A549 (cell line): ENCODE measurements at regions not wholly inside any gene's neighbourhood (a gene's known extent, or its start where the extent isn't known, plus 50 kb on each side); places are given as distances from the start of the nearest gene placed in this dataset.

Source experiments
- ATAC-seq, 2 experiments: fragments of 200-7000 bp in 1 of 2; fragments of >200 bp in 1 of 2; cut with Nextera tagmentation in 1 of 2; cut with Tn5 transposase in 1 of 2; 3 replicates each; pipeline versions ENCODE4 v1.8.0 to v1.9.1; 2018 to 2020; ENCODE audit warnings: mild to moderate bottlenecking in 1 of 2, moderate library complexity in 1 of 2
- CTCF ChIA-PET: fragments of 300-600 bp; sonication (Branson Sonifier 250); formaldehyde crosslinking; extraction: SDS; loops from one replicate; lab custom pipeline; 2021; ENCODE audit warnings: antibody characterized with exemption, inconsistent platforms; lab: Yijun Ruan, JAX
- POLR2A ChIA-PET: fragments of 350-600 bp; formaldehyde crosslinking; extraction: SDS; loops from one replicate; lab custom pipeline; 2021; ENCODE audit warnings: antibody characterized with exemption, inconsistent platforms; lab: Yijun Ruan, JAX
- DNase-seq, 2 experiments: peaks; one replicate each; pipeline versions ENCODE4 v3.0.0 to v3.0.0-alpha.2; 2011 to 2016; ENCODE audit warnings: low read depth in 1 of 2, low spot score in 1 of 2
- FAIRE-seq: peaks from 2 replicates; lab custom pipeline; 2011; peaks lifted over from hg19 to GRCh38; lab: Jason Lieb, UNC
- H3K27ac ChIP-seq, 2 experiments: fragments of >200 bp; sonication (Bioruptor Twin); formaldehyde crosslinking; 3 replicates each; pipeline ENCODE4 v1.5.1; 2016 to 2017
- H3K4me1 ChIP-seq: fragments of >200 bp; sonication (Bioruptor Twin); formaldehyde crosslinking; 3 replicates; pipeline ENCODE4 v1.6.1; 2016
- H3K4me2 ChIP-seq: fragments of >200 bp; sonication (Bioruptor Twin); formaldehyde crosslinking; 3 replicates; pipeline ENCODE4 v1.6.1; 2016
- H3K4me3 ChIP-seq: fragments of >200 bp; sonication (Bioruptor Twin); formaldehyde crosslinking; 3 replicates; pipeline ENCODE4 v1.5.1; 2016
- H3K9me3 ChIP-seq: fragments of >200 bp; sonication (Bioruptor Twin); formaldehyde crosslinking; 3 replicates; pipeline ENCODE4 v1.6.1; 2016
- BHLHE40 ChIP-seq: IDR thresholded peaks from 2 replicates; pipeline ENCODE4 v1.6.1; 2012; ENCODE audit warnings: low read depth, low read length, inconsistent platforms
- CBX2 ChIP-seq: fragments of 200-600 bp; sonication (generic); IDR thresholded peaks from 2 replicates; pipeline ENCODE4 v1.6.1; 2016; ENCODE audit warnings: low read depth, mild to moderate bottlenecking, borderline replicate concordance
- CHD4 ChIP-seq: fragments of 200-600 bp; sonication (generic); IDR thresholded peaks from 2 replicates; pipeline ENCODE4 v1.6.1; 2016; ENCODE audit warnings: antibody characterized with exemption, mild to moderate bottlenecking, borderline replicate concordance
- EHMT2 ChIP-seq: fragments of 200-600 bp; sonication (generic); IDR thresholded peaks from 2 replicates; pipeline ENCODE4 v1.6.1; 2016; ENCODE audit warnings: antibody characterized with exemption, low read depth, mild to moderate bottlenecking, moderate library complexity
- ESRRA ChIP-seq: fragments of 150-350 bp; IDR thresholded peaks from 2 replicates; pipeline ENCODE4 v1.6.1; 2014; ENCODE audit warnings: mild to moderate bottlenecking, low read length, borderline replicate concordance
- FOSB ChIP-seq: fragments of 250-450 bp; sonication (Bioruptor Pico); IDR thresholded peaks from 2 replicates; pipeline ENCODE4 v1.5.0; 2020; ENCODE audit warnings: mild to moderate bottlenecking, moderate library complexity
- GATA3 ChIP-seq: IDR thresholded peaks from 2 replicates; pipeline ENCODE4 v1.6.1; 2012; ENCODE audit warnings: borderline replicate concordance
- JUNB ChIP-seq: fragments of >200 bp; sonication (Bioruptor Twin); formaldehyde crosslinking; IDR thresholded peaks from 2 replicates; pipeline ENCODE4 v1.6.1; 2016
- KDM5A ChIP-seq: fragments of 200-600 bp; sonication (generic); IDR thresholded peaks from 2 replicates; pipeline ENCODE4 v1.6.1; 2016; ENCODE audit warnings: antibody characterized with exemption, mild to moderate bottlenecking
- MAFK ChIP-seq: fragments of 450-650 bp; IDR thresholded peaks from 2 replicates; pipeline ENCODE4 v1.6.1; 2014; ENCODE audit not compliant: partially characterized antibody
- MAZ ChIP-seq: fragments of 150-350 bp; IDR thresholded peaks from 2 replicates; pipeline ENCODE4 v1.6.1; 2014; ENCODE audit warnings: antibody characterized with exemption, low read depth, low read length, borderline replicate concordance
- NFE2L2 ChIP-seq: fragments of 150-350 bp; conservative IDR thresholded peaks from 2 replicates; pipeline ENCODE4 v1.6.1; 2014; ENCODE audit warnings: low read length
- NR3C1 ChIP-seq: fragments of >200 bp; sonication (Bioruptor Twin); formaldehyde crosslinking; IDR thresholded peaks from 3 replicates; pipeline ENCODE4 v1.6.1; 2017
- PHF8 ChIP-seq: fragments of 200-600 bp; sonication (generic); IDR thresholded peaks from 2 replicates; pipeline ENCODE4 v1.6.1; 2016; ENCODE audit warnings: low read depth, mild to moderate bottlenecking, antibody characterized with exemption, moderate library complexity, borderline replicate concordance
- POLR2A ChIP-seq: IDR thresholded peaks from 2 replicates; pipeline ENCODE4 v1.6.1; 2012; ENCODE audit warnings: mild to moderate bottlenecking, low read length
- RAD21 ChIP-seq, 2 experiments: fragments of >200 bp in 1 of 2; sonication (Bioruptor Twin) in 1 of 2; formaldehyde crosslinking in 1 of 2; IDR thresholded peaks in 1 of 2; conservative IDR thresholded peaks in 1 of 2; 2 replicates in 1 of 2; 3 replicates in 1 of 2; pipeline ENCODE4 v1.6.1; 2012 to 2018; ENCODE audit warnings: inconsistent platforms in 1 of 2
- RARB ChIP-seq: fragments of 250-450 bp; sonication (Bioruptor Pico); IDR thresholded peaks from 2 replicates; pipeline ENCODE4 v1.8.0; 2021; ENCODE audit warnings: mild to moderate bottlenecking, moderate library complexity
- SREBF2 ChIP-seq: fragments of 450-650 bp; IDR thresholded peaks from 2 replicates; pipeline ENCODE4 v1.6.1; 2014; ENCODE audit warnings: mild to moderate bottlenecking, moderate library complexity
- TFCP2L1 ChIP-seq: fragments of 250-450 bp; sonication (Bioruptor Pico); IDR thresholded peaks from 2 replicates; pipeline ENCODE4 v1.5.0; 2021; ENCODE audit warnings: mild to moderate bottlenecking
- WGBS: methylation state at CpG from one replicate; pipeline ENCODE4 v1.1.6; 2017; ENCODE audit errors: missing lambda C conversion rate; 5-methylcytosine and 5-hydroxymethylcytosine counted together
- TF ChIP-seq, protein P1 (sequence below): IDR thresholded peaks from 2 replicates; pipeline ENCODE4 v1.6.1; 2012; ENCODE audit warnings: low read depth, borderline replicate concordance
- TF ChIP-seq, protein P2 (sequence below): fragments of >200 bp; sonication (Bioruptor Twin); formaldehyde crosslinking; IDR thresholded peaks from 2 replicates; pipeline ENCODE4 v1.6.1; 2016
- TF ChIP-seq, protein P3 (sequence below): fragments of 250-450 bp; sonication (Bioruptor Pico); IDR thresholded peaks from 2 replicates; pipeline ENCODE4 v1.5.0; 2021; ENCODE audit warnings: mild to moderate bottlenecking, moderate library complexity, borderline replicate concordance
- TF ChIP-seq, protein P4 (sequence below): IDR thresholded peaks from 2 replicates; pipeline ENCODE4 v1.6.1; 2012

DNA sequence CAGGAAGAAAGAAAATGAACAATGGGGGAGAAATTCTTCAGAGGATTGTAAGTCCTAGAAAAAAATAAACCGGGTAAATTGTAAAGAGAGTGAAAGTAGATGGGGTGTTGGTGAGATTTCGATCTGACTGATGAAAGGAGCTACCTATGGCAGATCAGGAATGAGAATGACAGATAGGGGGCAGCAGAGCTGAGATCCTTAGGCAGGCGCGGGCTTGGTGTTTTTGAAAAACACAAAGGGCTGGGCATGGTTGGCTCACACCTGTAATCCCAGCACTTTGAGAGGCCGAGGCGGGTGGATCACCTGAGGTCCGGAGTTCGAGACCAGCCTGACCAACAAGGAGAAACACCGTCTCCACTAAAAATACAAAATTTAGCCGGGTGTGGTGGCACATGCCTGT lies 1468.6 kb upstream of the SLC10A2 start:
- peak in 1 of 2 experiments; percentile 21 for DNase-seq
- 32% methylated on average over 10 of the region's 10 CpGs for WGBS
- CTCF ChIA-PET: no interaction called here
- H3K4me3 ChIP-seq: no peak overlapping the region
- H3K4me1 ChIP-seq: no peaks in the 10 kb centered on the region
- POLR2A ChIA-PET: no interaction called here
- H3K4me2 ChIP-seq: no peak overlapping the region
- ATAC-seq: no peak
- H3K9me3 ChIP-seq: no peaks in the 10 kb centered on the region
- no peak overlapping the region for H3K27ac ChIP-seq
- TF ChIP-seq MAZ: no peak
- no peak for TF ChIP-seq GATA3
- TF ChIP-seq, protein P1, sequence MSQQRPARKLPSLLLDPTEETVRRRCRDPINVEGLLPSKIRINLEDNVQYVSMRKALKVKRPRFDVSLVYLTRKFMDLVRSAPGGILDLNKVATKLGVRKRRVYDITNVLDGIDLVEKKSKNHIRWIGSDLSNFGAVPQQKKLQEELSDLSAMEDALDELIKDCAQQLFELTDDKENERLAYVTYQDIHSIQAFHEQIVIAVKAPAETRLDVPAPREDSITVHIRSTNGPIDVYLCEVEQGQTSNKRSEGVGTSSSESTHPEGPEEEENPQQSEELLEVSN: no peak
- TF ChIP-seq SREBF2: no peak
- no peak for TF ChIP-seq JUNB
- TF ChIP-seq, protein P2, sequence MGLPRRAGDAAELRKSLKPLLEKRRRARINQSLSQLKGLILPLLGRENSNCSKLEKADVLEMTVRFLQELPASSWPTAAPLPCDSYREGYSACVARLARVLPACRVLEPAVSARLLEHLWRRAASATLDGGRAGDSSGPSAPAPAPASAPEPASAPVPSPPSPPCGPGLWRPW: no peak
- no peak for TF ChIP-seq RARB (CRISPR knock-in tag)
- TF ChIP-seq, protein P3, sequence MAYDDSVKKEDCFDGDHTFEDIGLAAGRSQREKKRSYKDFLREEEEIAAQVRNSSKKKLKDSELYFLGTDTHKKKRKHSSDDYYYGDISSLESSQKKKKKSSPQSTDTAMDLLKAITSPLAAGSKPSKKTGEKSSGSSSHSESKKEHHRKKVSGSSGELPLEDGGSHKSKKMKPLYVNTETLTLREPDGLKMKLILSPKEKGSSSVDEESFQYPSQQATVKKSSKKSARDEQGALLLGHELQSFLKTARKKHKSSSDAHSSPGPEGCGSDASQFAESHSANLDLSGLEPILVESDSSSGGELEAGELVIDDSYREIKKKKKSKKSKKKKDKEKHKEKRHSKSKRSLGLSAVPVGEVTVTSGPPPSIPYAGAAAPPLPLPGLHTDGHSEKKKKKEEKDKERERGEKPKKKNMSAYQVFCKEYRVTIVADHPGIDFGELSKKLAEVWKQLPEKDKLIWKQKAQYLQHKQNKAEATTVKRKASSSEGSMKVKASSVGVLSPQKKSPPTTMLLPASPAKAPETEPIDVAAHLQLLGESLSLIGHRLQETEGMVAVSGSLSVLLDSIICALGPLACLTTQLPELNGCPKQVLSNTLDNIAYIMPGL: no peak
- no peak for TF ChIP-seq KDM5A
- no peak for TF ChIP-seq RAD21 (conservative IDR thresholded peaks at IDR 0.05 in 1 of 2, IDR thresholded peaks at IDR 0.05 in 1 of 2)
- TF ChIP-seq PHF8: no peak
- TF ChIP-seq TFCP2L1: no peak
- TF ChIP-seq, protein P4, sequence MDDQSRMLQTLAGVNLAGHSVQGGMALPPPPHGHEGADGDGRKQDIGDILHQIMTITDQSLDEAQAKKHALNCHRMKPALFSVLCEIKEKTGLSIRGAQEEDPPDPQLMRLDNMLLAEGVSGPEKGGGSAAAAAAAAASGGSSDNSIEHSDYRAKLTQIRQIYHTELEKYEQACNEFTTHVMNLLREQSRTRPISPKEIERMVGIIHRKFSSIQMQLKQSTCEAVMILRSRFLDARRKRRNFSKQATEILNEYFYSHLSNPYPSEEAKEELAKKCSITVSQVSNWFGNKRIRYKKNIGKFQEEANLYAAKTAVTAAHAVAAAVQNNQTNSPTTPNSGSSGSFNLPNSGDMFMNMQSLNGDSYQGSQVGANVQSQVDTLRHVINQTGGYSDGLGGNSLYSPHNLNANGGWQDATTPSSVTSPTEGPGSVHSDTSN: no peak
- TF ChIP-seq CHD4: no peak
- TF ChIP-seq POLR2A: no peak
- TF ChIP-seq NR3C1: no peak
- TF ChIP-seq EHMT2: no peak
- TF ChIP-seq ESRRA: no peak
- no peak for FAIRE-seq

DNA sequence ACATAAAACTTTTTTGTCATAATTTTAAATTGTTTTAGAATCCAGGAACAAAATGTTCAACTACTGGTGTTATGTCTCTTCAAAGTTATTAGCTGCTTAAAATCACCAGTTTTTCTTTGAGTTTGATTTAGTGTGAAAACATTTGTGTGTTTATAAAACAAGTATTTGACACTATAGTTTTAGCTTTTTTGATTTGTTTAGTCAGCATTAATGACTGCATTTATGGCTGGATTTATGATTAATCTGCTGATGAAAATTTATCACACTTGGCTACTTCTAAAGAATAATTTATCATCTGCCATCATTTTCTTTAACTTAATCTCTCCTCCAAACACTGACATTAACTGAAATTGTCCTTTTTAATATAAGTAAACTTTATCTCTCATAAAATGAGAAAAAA lies 1465.9 kb upstream of the SLC10A2 start:
- H3K4me3 ChIP-seq: no peak overlapping the region
- ATAC-seq (no peak), DNase-seq (no peak), FAIRE-seq (no peak)
- TF ChIP-seq ESRRA: no peak
- peak; percentile 76 for TF ChIP-seq MAFK
- TF ChIP-seq SREBF2: no peak
- no peak for TF ChIP-seq FOSB (CRISPR knock-in tag)
- H3K4me2 ChIP-seq: no peak overlapping the region
- no peaks in the 10 kb centered on the region for H3K4me1 ChIP-seq
- ChIA-PET CTCF (interaction anchor here (0.5 kb wide), 1 partner anchor 1366 kb away, joined by 3 read pairs; no protein-coding TSS in a partner anchor), POLR2A (no interaction called here)
- no peak overlapping the region for H3K27ac ChIP-seq
- H3K9me3 ChIP-seq: no peaks in the 10 kb centered on the region

DNA sequence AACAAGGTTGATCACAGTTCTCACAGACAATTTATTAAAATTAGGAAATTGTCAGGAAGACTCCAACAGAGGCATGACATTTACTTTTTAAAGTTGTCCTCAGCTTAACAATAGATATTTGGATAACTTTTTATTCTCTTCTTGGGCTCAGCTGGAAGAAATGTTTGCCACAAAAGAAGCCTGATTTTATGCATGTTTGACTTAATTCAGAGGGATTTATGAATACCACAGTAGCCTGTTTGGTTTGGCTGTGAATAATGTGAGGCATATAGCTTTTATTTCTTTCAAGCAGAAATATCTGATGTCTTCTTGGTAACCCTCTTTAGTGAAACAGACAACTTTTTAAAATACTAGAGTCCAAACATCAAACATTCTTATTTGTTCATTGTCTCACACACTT lies 1464.5 kb upstream of the SLC10A2 start:
- ChIA-PET CTCF (no interaction called here), POLR2A (no interaction called here)
- Histone ChIP-seq H3K9me3 (no peaks in the 10 kb centered on the region), H3K27ac (no peak overlapping the region), H3K4me3 (no peak overlapping the region), H3K4me2 (no peak overlapping the region), H3K4me1 (no peaks in the 10 kb centered on the region)
- FAIRE-seq: no peak
- no peak for DNase-seq
- ATAC-seq: no peak
- TF ChIP-seq BHLHE40: no peak
- TF ChIP-seq NFE2L2: no peak
- TF ChIP-seq CBX2: no peak
